Esophagus mucosa (tissue), 1 donor: ENCODE measurements at regions not wholly inside any gene's neighbourhood (a gene's known extent, or its start where the extent isn't known, plus 50 kb on each side); places are given as distances from the start of the nearest gene placed in this dataset.
"Not testable (repeated sequence)": the region's sequence is repeated elsewhere in the genome, so short reads cannot be mapped to it uniquely, and the experiment has no call there.

Experiments
- ATAC-seq: fragments of 200-7000 bp; cut with Tn5 transposase; one replicate; pipeline ENCODE4 v1.9.1; 2020
- donor health status: DM: yes; HTN: yes; CAD: no.

DNA sequence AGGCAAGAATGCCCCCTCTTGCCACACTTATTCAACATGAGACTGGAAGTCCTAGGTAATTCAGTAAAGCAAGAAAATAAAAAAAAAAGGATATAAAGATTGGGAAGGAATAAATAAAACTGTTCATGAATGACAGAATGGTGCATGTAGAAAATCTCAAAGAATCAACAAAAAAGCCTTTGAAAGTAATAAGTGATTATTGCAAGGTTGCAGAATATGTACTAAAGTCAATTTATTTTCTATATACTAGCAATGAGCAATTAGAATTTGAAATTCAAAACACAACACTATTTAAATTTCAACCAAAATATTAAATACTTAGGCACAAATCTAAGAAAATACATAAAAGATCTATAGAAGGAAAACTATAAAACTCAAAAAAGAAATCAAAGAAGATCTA is 58.6 kb downstream of the MAGEA10 start:
- ATAC-seq: no peak

DNA sequence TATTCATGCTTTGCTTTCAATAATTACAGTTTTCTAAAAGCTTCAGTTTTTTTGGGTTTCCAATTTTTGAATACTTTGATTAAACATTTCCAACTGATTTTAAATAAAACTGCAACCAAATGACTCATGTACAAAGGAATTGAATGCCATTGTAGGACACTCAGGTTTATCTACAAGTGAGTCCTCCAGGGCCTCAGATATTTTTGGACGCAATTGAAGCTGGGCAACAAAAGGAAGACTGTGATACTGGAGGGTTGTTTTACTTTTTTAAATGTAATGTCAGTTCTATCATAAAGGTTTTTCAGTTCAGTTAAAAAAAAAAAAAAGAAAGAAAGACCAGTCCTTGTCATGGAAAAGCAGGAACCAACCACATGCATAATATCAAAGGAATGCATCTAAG is 64.2 kb downstream of the MAGEA10 start:
- no peak for ATAC-seq

- ATAC-seq: peak; percentile 50
Observed at GRCh38 chrX:152072236-152072635, 66.1 kb downstream of the MAGEA10 start.

DNA sequence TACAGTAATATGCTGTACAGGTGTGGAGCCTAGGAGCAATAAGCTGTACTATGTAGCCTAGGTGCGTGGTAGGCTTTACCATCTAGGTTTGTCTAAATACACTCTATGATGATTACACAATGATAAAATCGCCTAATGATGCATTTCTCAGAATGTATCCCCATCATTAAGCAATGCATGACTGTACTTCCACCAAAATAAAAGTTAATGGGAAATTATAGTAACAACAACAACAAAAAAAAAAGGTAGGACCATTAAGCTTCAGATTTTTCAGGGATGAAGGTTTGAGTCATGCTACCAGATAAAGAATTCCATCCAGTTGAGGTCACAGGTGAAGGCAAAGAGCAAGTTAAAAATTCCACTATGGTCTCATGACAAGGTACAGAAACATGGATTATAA is 68.2 kb downstream of the MAGEA10 start:
- no peak for ATAC-seq

DNA sequence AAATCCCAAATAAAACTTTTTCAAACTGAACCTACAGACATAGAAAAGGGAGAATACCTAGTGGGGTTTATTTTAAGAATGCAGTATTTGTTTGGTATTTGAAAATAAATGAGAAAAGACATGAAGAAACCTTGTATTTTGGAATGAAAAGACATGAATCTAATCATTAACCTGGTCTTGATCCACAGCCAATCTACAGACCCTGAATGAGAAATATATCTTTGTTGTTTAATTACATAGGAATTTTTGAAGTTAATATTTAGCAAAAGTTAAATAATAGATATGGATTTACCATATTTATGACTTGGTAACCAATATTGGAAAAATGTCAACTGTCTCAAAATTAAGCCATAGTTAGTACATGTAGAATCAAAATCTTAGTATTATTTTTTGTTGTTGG is 76.8 kb downstream of the MAGEA10 start:
- ATAC-seq: no peak

- no peak for ATAC-seq
Observed at GRCh38 chrX:152061083-152061482, 77.3 kb downstream of the MAGEA10 start.

- ATAC-seq: not testable (repeated sequence)
Observed at GRCh38 chrX:152050623-152051022, 76.1 kb upstream of the GABRE start.

DNA sequence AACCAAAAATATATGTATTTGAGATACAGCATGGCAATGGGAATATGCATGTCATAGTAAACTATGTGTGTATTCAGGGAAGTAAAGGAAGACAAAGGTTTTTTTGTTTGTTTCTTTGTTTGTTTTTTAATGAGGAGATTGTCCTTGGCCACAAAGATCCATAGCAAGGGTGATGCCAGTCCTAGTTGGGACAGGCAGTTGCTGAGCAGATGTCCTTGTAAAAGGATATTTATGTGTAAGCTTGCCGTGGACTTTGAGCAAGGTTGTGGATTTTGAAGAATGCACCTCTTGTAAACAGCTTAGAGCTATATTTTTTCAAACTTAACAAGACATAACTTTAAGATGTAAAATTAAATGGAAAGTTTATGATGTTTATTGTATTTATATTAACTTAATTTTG is 69.9 kb upstream of the GABRE start:
- ATAC-seq: no peak

GRCh38 chrX:152038804-152039203 is 64.3 kb upstream of the GABRE start:
- peak; percentile 74 for ATAC-seq

DNA sequence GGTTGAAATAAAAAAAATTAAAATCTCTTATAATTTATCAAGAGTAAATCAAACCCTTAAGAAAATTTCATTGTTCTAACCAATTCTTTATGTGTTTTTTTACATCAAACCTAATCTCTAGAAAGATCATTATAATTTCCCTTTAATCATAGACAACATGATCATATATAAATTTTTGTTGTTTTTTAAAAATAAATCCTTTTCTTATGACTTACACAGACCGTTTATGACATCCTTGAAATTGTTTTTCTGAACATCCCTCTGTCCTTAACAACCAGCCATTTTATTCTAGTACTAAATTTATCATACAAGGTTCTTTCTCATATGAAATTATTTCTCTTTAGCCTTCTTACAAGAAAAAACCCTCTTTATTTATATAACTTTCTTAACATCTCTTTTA is 62.7 kb upstream of the GABRE start:
- ATAC-seq: no peak

- not testable (repeated sequence) for ATAC-seq
Observed at GRCh38 chrX:152031346-152031745, 56.9 kb upstream of the GABRE start.

GRCh38 chrX:152028579-152028978 is 54.1 kb upstream of the GABRE start:
- ATAC-seq: no peak

DNA sequence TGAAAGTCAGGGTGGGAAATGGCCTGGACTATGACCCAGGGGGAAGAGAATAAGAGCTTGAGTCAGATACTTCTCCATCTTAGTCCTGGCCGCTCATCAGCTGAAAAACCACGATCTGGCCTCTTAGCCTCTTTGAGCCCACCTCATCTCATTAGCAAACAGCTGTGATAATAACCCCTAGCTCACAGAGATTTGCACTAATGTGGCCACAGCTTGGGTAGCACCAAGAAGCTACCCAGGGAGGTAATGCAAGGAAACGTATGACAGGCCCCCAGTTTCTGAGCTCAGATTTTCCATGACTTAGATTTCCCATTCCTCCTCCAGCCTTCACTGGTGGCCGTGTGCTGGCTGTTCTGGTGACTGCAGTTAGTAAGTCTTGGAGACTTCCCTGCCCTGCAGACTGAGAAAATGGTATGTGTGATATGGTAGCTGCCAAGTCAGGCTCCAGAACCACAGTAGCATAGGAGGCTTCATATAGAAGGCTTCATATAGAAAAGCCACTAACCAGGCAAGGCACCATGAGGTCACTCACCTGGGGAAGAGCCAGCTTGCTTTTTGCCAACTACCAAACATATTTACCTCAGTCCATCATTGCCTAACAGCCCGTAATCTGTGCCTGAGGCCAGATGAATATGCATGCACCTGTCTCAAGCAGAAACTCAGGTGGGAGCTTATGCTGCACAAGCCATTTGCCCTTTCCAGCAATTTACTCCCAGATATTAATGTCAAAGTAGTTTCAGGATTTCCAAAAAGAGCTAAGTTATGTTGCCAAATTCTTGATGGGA is 51.4 kb upstream of the GABRE start:
- ATAC-seq: peak; percentile 31

GRCh38 chrX:152024710-152025109 is 50.2 kb upstream of the GABRE start:
- ATAC-seq: no peak
